ENCODE measurements at regions not wholly inside any gene's neighbourhood (a gene's known extent, or its start where the extent isn't known, plus 50 kb on each side); places are given as distances from the start of the nearest gene placed in this dataset.
"Not testable (repeated sequence)": the region's sequence is repeated elsewhere in the genome, so short reads cannot be mapped to it uniquely, and the experiment has no call there.

DNA sequence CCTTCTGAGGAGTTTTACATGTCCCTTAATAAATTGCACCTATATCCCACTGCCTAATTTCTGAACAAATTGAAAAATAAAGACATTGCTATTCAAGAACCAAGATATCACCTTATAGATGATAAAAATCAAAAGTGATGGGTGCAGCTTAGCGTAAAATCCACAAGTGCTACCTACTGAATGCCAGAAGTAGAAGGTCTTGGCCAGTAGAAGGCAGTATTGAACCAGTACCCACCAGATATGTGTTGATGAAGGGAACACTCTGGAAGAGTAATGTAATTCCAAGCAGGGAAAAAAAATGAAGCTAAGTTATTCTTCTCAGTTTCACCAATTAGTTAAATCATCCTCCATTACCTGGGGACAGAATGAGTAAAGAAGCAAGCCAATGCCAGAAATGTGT, 125.5 kb downstream of the ZFY start:
- not testable (repeated sequence) for H3K79me2 ChIP-seq (ENCODE audit: insufficient read depth, low read length); H3K4me3 ChIP-seq (ENCODE audit: low read depth, low read length, poor library complexity, severe bottlenecking); H3F3A ChIP-seq (ENCODE audit: insufficient read depth, low read length); H3K4me2 ChIP-seq (ENCODE audit: low read length); H3K9ac ChIP-seq (ENCODE audit: low read length); H3K27ac ChIP-seq (ENCODE audit: low read depth, low read length, poor library complexity, severe bottlenecking); H2AFZ ChIP-seq (ENCODE audit: low read length); H3K36me3 ChIP-seq (ENCODE audit: insufficient read depth, low read length); H3K9me2 ChIP-seq (ENCODE audit: low read depth, low read length); H3K9me3 ChIP-seq (ENCODE audit: low read length); H3K27me3 ChIP-seq (ENCODE audit: insufficient read depth, low read length); H3K4me1 ChIP-seq (ENCODE audit: insufficient read depth, low read length, severe bottlenecking); H4K20me1 ChIP-seq (ENCODE audit: insufficient read depth, low read length)
- TF ChIP-seq, protein P1, sequence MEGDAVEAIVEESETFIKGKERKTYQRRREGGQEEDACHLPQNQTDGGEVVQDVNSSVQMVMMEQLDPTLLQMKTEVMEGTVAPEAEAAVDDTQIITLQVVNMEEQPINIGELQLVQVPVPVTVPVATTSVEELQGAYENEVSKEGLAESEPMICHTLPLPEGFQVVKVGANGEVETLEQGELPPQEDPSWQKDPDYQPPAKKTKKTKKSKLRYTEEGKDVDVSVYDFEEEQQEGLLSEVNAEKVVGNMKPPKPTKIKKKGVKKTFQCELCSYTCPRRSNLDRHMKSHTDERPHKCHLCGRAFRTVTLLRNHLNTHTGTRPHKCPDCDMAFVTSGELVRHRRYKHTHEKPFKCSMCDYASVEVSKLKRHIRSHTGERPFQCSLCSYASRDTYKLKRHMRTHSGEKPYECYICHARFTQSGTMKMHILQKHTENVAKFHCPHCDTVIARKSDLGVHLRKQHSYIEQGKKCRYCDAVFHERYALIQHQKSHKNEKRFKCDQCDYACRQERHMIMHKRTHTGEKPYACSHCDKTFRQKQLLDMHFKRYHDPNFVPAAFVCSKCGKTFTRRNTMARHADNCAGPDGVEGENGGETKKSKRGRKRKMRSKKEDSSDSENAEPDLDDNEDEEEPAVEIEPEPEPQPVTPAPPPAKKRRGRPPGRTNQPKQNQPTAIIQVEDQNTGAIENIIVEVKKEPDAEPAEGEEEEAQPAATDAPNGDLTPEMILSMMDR (IDR thresholded peaks at IDR 0.05; ENCODE audit: low read length), result peak; percentile 22; the same call in 1 of the 2 replicates

DNA sequence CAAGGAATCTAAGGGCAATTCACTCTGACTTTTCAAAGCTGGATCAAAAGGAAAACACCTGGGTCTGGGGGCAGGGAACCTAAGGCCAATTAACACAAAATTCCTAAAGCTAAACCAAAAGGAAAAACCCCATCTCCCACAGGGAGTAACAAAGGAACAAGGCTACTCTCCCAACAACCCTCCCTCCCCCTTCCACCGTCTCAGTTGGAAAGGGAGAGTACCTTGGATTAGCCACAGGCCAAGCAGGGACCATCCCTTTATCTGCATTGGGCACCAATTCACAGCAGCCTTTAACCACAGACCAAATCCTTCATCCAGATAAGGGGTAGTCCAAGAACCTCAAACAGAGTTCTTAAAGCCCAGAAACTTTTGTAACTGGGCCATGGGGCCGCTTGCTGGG, 153.0 kb downstream of the ZFY start:
- not testable (repeated sequence) for H3K4me2 ChIP-seq (ENCODE audit: low read length); H4K20me1 ChIP-seq (ENCODE audit: insufficient read depth, low read length); H3K4me1 ChIP-seq (ENCODE audit: insufficient read depth, low read length, severe bottlenecking); H3K27me3 ChIP-seq (ENCODE audit: insufficient read depth, low read length); H2AFZ ChIP-seq (ENCODE audit: low read length); H3K79me2 ChIP-seq (ENCODE audit: insufficient read depth, low read length); H3K4me3 ChIP-seq (ENCODE audit: low read depth, low read length, poor library complexity, severe bottlenecking); H3K36me3 ChIP-seq (ENCODE audit: insufficient read depth, low read length); H3K27ac ChIP-seq (ENCODE audit: low read depth, low read length, poor library complexity, severe bottlenecking); H3K9ac ChIP-seq (ENCODE audit: low read length); H3K9me2 ChIP-seq (ENCODE audit: low read depth, low read length); H3F3A ChIP-seq (ENCODE audit: insufficient read depth, low read length); H3K9me3 ChIP-seq (ENCODE audit: low read length)

DNA sequence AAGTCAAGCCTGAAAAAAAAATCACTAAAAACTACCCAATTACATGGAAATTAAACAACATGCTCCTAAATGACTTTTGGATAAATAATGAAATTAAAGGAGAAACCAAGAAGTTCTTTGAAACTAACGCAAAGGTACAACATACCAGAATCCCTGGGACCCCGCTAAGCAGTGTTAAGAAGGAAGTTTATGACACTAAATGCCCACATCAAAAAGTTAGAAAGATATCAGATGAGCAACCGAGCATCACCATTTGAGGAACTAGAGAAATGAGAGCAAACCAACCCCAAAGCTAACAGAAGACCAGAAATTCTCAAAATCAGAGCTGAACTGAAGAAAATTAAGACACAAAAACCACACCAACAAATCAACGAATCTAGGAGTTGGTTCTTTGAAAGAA, 173.5 kb downstream of the ZFY start:
- H3K27ac ChIP-seq (ENCODE audit: low read depth, low read length, poor library complexity, severe bottlenecking); H3K36me3 ChIP-seq (ENCODE audit: insufficient read depth, low read length); H3F3A ChIP-seq (ENCODE audit: insufficient read depth, low read length); H3K9me2 ChIP-seq (ENCODE audit: low read depth, low read length); H2AFZ ChIP-seq (ENCODE audit: low read length); H3K79me2 ChIP-seq (ENCODE audit: insufficient read depth, low read length); H3K4me2 ChIP-seq (ENCODE audit: low read length); H3K27me3 ChIP-seq (ENCODE audit: insufficient read depth, low read length); H4K20me1 ChIP-seq (ENCODE audit: insufficient read depth, low read length); H3K9ac ChIP-seq (ENCODE audit: low read length); H3K4me3 ChIP-seq (ENCODE audit: low read depth, low read length, poor library complexity, severe bottlenecking); H3K4me1 ChIP-seq (ENCODE audit: insufficient read depth, low read length, severe bottlenecking); H3K9me3 ChIP-seq (ENCODE audit: low read length): not testable (repeated sequence)

DNA sequence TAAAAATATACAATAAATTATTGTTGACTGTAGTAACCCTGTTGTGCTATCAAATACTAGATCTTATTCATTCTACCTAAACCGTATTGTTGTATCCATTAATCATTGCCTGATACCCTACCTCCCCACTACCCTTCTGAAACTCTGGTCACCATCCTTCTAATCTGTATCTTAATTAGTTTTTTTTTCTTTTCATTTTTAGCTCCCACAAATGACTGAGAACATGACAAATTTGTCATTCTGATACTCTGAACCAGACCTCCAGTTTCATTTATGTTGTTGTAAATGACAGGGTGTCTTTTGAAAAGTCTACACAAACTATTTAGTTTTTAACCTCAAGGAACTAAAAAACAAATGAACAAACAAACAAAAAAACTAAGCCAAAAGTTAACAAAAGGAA, 185.1 kb downstream of the ZFY start:
- not testable (repeated sequence) for H3K36me3 ChIP-seq (ENCODE audit: insufficient read depth, low read length); H3K9me2 ChIP-seq (ENCODE audit: low read depth, low read length); H3K4me1 ChIP-seq (ENCODE audit: insufficient read depth, low read length, severe bottlenecking); H3K9me3 ChIP-seq (ENCODE audit: low read length); H3K4me2 ChIP-seq (ENCODE audit: low read length); H3K9ac ChIP-seq (ENCODE audit: low read length); H3F3A ChIP-seq (ENCODE audit: insufficient read depth, low read length); H4K20me1 ChIP-seq (ENCODE audit: insufficient read depth, low read length); H2AFZ ChIP-seq (ENCODE audit: low read length); H3K79me2 ChIP-seq (ENCODE audit: insufficient read depth, low read length); H3K27ac ChIP-seq (ENCODE audit: low read depth, low read length, poor library complexity, severe bottlenecking); H3K27me3 ChIP-seq (ENCODE audit: insufficient read depth, low read length); H3K4me3 ChIP-seq (ENCODE audit: low read depth, low read length, poor library complexity, severe bottlenecking)

DNA sequence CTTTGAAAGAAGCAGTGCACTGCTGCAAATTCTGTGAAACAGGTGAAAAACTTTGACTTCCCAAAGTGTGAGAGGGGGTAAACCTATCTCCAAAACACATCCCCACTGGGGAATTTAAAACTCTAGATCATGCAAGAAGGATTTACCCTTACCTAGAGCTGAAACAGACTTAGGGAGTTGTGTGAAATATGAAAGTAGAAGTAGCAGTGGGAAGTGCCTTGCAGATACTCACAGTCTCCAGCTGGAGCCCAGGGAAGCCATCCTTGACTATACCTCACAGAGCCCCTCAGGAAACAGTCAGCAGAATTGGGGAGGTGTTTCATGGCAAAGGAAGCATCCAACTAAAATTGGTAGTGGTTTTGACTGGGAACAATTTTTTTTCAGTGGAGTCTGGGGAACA, 185.5 kb downstream of the ZFY start:
- H3K79me2 ChIP-seq (ENCODE audit: insufficient read depth, low read length); H3K4me3 ChIP-seq (ENCODE audit: low read depth, low read length, poor library complexity, severe bottlenecking); H3F3A ChIP-seq (ENCODE audit: insufficient read depth, low read length); H3K9me3 ChIP-seq (ENCODE audit: low read length); H3K27me3 ChIP-seq (ENCODE audit: insufficient read depth, low read length); H2AFZ ChIP-seq (ENCODE audit: low read length); H3K4me2 ChIP-seq (ENCODE audit: low read length); H3K9me2 ChIP-seq (ENCODE audit: low read depth, low read length); H3K9ac ChIP-seq (ENCODE audit: low read length); H3K36me3 ChIP-seq (ENCODE audit: insufficient read depth, low read length); H4K20me1 ChIP-seq (ENCODE audit: insufficient read depth, low read length); H3K27ac ChIP-seq (ENCODE audit: low read depth, low read length, poor library complexity, severe bottlenecking); H3K4me1 ChIP-seq (ENCODE audit: insufficient read depth, low read length, severe bottlenecking): not testable (repeated sequence)

DNA sequence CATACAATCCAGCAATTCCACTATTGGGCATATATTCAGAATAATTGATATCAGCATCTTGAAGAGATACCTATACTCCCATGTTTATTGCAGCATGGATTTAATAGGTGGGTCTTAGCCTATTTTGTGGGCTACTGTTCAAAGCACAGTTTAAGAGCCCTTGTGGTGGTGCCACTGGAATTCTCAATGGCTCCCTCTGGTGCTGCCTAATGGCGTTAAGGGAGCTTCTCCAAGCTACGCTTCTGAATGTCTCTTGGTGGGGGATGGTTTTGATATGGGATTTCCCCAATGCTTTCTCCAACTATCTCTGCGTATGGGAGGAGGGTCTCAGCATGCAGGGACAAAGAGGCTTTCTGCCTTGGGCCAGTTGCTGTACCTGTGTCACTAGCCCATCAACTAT, 188.3 kb downstream of the ZFY start:
- H2AFZ ChIP-seq (ENCODE audit: low read length); H3K4me1 ChIP-seq (ENCODE audit: insufficient read depth, low read length, severe bottlenecking); H3K27ac ChIP-seq (ENCODE audit: low read depth, low read length, poor library complexity, severe bottlenecking); H3K27me3 ChIP-seq (ENCODE audit: insufficient read depth, low read length); H3K9ac ChIP-seq (ENCODE audit: low read length); H3K9me2 ChIP-seq (ENCODE audit: low read depth, low read length); H3K4me3 ChIP-seq (ENCODE audit: low read depth, low read length, poor library complexity, severe bottlenecking); H3K9me3 ChIP-seq (ENCODE audit: low read length); H3K4me2 ChIP-seq (ENCODE audit: low read length); H3K79me2 ChIP-seq (ENCODE audit: insufficient read depth, low read length); H3K36me3 ChIP-seq (ENCODE audit: insufficient read depth, low read length); H4K20me1 ChIP-seq (ENCODE audit: insufficient read depth, low read length); H3F3A ChIP-seq (ENCODE audit: insufficient read depth, low read length): not testable (repeated sequence)

DNA sequence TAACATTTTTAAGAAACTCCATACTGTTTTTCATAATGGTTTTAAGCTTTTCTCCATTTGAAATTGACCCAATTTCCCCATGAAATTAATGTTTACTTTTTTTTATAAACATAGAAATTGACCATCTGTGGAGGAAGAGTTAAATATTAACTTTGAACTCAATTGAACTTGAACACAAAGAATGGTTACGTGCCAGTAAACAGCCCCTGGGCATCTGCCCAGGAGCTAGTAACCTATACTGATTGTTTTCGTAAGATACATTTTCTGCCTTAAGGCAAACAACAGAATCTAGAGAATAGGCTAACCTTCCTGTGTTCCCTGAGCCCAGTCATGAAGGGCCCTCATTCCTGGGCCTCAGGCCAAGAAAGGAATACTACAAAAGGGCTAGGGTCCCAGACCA, 235.9 kb downstream of the ZFY start:
- not testable (repeated sequence) for H3K36me3 ChIP-seq (ENCODE audit: insufficient read depth, low read length); H4K20me1 ChIP-seq (ENCODE audit: insufficient read depth, low read length); H2AFZ ChIP-seq (ENCODE audit: low read length); H3K4me1 ChIP-seq (ENCODE audit: insufficient read depth, low read length, severe bottlenecking); H3K27me3 ChIP-seq (ENCODE audit: insufficient read depth, low read length); H3K4me3 ChIP-seq (ENCODE audit: low read depth, low read length, poor library complexity, severe bottlenecking); H3K4me2 ChIP-seq (ENCODE audit: low read length); H3K9me2 ChIP-seq (ENCODE audit: low read depth, low read length); H3K27ac ChIP-seq (ENCODE audit: low read depth, low read length, poor library complexity, severe bottlenecking); H3K79me2 ChIP-seq (ENCODE audit: insufficient read depth, low read length); H3F3A ChIP-seq (ENCODE audit: insufficient read depth, low read length); H3K9ac ChIP-seq (ENCODE audit: low read length); H3K9me3 ChIP-seq (ENCODE audit: low read length)
